HUES48 (cell line): ENCODE measurements at regions not wholly inside any gene's neighbourhood (a gene's known extent, or its start where the extent isn't known, plus 50 kb on each side); places are given as distances from the start of the nearest gene placed in this dataset.

ENCODE experiments used
- H3K27ac ChIP-seq: one replicate; pipeline ENCODE4 v1.7.0; 2013; ENCODE audit warnings: low read depth, low read length, inconsistent platforms
- H3K27me3 ChIP-seq: 2 replicates; pipeline ENCODE4 v1.6.1; 2013; ENCODE audit warnings: mild to moderate bottlenecking, low read length; ENCODE audit not compliant: control insufficient read depth, insufficient read depth
- H3K36me3 ChIP-seq: 2 replicates; pipeline ENCODE4 v1.6.1; 2013; ENCODE audit warnings: low read length; ENCODE audit not compliant: control insufficient read depth, insufficient read depth
- H3K4me1 ChIP-seq: 2 replicates; pipeline ENCODE4 v1.6.1; 2013; ENCODE audit warnings: mild to moderate bottlenecking, low read length; ENCODE audit not compliant: control insufficient read depth, insufficient read depth
- H3K4me3 ChIP-seq: 2 replicates; pipeline ENCODE4 v1.5.1; 2013; ENCODE audit warnings: mild to moderate bottlenecking, low read depth, low read length
- H3K9ac ChIP-seq: 2 replicates; pipeline ENCODE4 v1.6.1; 2013; ENCODE audit warnings: mild to moderate bottlenecking, low read depth, low read length, moderate library complexity
- H3K9me3 ChIP-seq: 2 replicates; pipeline ENCODE4 v1.6.1; 2013; ENCODE audit warnings: low read length; ENCODE audit not compliant: control insufficient read depth, insufficient read depth

- Histone ChIP-seq H3K9ac (no peak overlapping the region), H3K4me3 (no peak overlapping the region), H3K27me3 (no peaks in the 10 kb centered on the region), H3K36me3 (no peaks in the 10 kb centered on the region), H3K27ac (no peak overlapping the region), H3K9me3 (no peaks in the 10 kb centered on the region), H3K4me1 (peaks cover 11% of the 10 kb centered on the region; the same call in 1 of the 2 replicates)
Measured at GRCh38 chr15:37881237-37882013, 53.0 kb upstream of the TMCO5A start.

- Histone ChIP-seq H3K9me3 (no peaks in the 10 kb centered on the region), H3K9ac (no peak overlapping the region), H3K27me3 (no peaks in the 10 kb centered on the region), H3K4me1 (peaks cover 11% of the 10 kb centered on the region; the same call in 1 of the 2 replicates), H3K36me3 (no peaks in the 10 kb centered on the region), H3K27ac (no peak overlapping the region), H3K4me3 (no peak overlapping the region)
Measured at GRCh38 chr15:37882640-37883039, 51.8 kb upstream of the TMCO5A start.
